RWPE2 (cell line): ENCODE measurements at regions not wholly inside any gene's neighbourhood (a gene's known extent, or its start where the extent isn't known, plus 50 kb on each side); places are given as distances from the start of the nearest gene placed in this dataset.

ENCODE experiments used
- ATAC-seq: fragments of 200-7000 bp; cut with Tn5 transposase; 3 replicates; pipeline ENCODE4 v1.9.1; 2021; ENCODE audit warnings: low read depth
- DNase-seq: peaks from one replicate; pipeline ENCODE4 v3.0.0-alpha.2; 2020; ENCODE audit warnings: low spot score
- H3K27ac ChIP-seq: fragments of 450-650 bp; 2 replicates; pipeline ENCODE4 v1.5.1; 2017; ENCODE audit warnings: mild to moderate bottlenecking; ENCODE audit not compliant: poor library complexity, severe bottlenecking
- H3K27me3 ChIP-seq: fragments of 250-450 bp; sonication (Bioruptor Pico); 2 replicates; pipeline ENCODE4 v1.5.1; 2021; ENCODE audit warnings: mild to moderate bottlenecking, moderate library complexity; ENCODE audit not compliant: insufficient read depth, poor library complexity, severe bottlenecking
- H3K36me3 ChIP-seq: fragments of 250-450 bp; sonication (Bioruptor Pico); 2 replicates; pipeline ENCODE4 v1.5.1; 2020; ENCODE audit warnings: low read depth, mild to moderate bottlenecking, moderate library complexity
- H3K4me1 ChIP-seq: fragments of 250-450 bp; sonication (Bioruptor Pico); 2 replicates; pipeline ENCODE4 v1.5.1; 2021; ENCODE audit warnings: mild to moderate bottlenecking, moderate library complexity; ENCODE audit not compliant: insufficient read depth, poor library complexity, severe bottlenecking
- H3K4me3 ChIP-seq: fragments of 250-450 bp; sonication (Bioruptor Pico); 2 replicates; pipeline ENCODE4 v1.5.1; 2021; ENCODE audit warnings: mild to moderate bottlenecking, moderate library complexity; ENCODE audit not compliant: severe bottlenecking
- H3K9me3 ChIP-seq: fragments of 250-450 bp; sonication (Bioruptor Pico); 2 replicates; pipeline ENCODE4 v1.5.1; 2021; ENCODE audit warnings: mild to moderate bottlenecking, moderate library complexity; ENCODE audit not compliant: severe bottlenecking
- CTCF ChIP-seq: fragments of 450-650 bp; IDR thresholded peaks from one replicate; pipeline ENCODE4 v1.5.1; 2017; ENCODE audit warnings: mild to moderate bottlenecking, moderate library complexity; ENCODE audit not compliant: poor library complexity, severe bottlenecking

GRCh38 chr16:59216291-59216690 is 482.2 kb upstream of the GOT2 start:
- Histone ChIP-seq H3K4me3 (no peak overlapping the region), H3K27me3 (peaks cover 7% of the 10 kb centered on the region), H3K36me3 (no peaks in the 10 kb centered on the region), H3K9me3 (no peaks in the 10 kb centered on the region), H3K4me1 (no peaks in the 10 kb centered on the region), H3K27ac (no peak overlapping the region)
- ATAC-seq = no peak
- TF ChIP-seq CTCF = no peak
- no peak for DNase-seq

- ATAC-seq = no peak
- H3K4me3 ChIP-seq = no peak overlapping the region
- peaks cover 7% of the 10 kb centered on the region for H3K27me3 ChIP-seq
- no peaks in the 10 kb centered on the region for H3K4me1 ChIP-seq
- H3K36me3 ChIP-seq = no peaks in the 10 kb centered on the region
- H3K27ac ChIP-seq = no peak overlapping the region
- TF ChIP-seq CTCF = no peak
- no peak for DNase-seq
- no peaks in the 10 kb centered on the region for H3K9me3 ChIP-seq
These were observed 480.3 kb upstream of the GOT2 start for GRCh38 chr16:59214455-59214854.

GRCh38 chr16:59213952-59214351 is 479.8 kb upstream of the GOT2 start:
- DNase-seq = no peak
- Histone ChIP-seq H3K27me3 (peaks cover 7% of the 10 kb centered on the region), H3K4me3 (no peak overlapping the region), H3K9me3 (no peaks in the 10 kb centered on the region), H3K36me3 (no peaks in the 10 kb centered on the region), H3K27ac (no peak overlapping the region), H3K4me1 (no peaks in the 10 kb centered on the region)
- no peak for TF ChIP-seq CTCF
- no peak for ATAC-seq

- H3K4me1 ChIP-seq = no peaks in the 10 kb centered on the region
- no peak for DNase-seq
- no peak for ATAC-seq
- peaks cover 7% of the 10 kb centered on the region for H3K27me3 ChIP-seq
- no peak for TF ChIP-seq CTCF
- no peaks in the 10 kb centered on the region for H3K9me3 ChIP-seq
- H3K36me3 ChIP-seq = no peaks in the 10 kb centered on the region
- H3K27ac ChIP-seq = no peak overlapping the region
- H3K4me3 ChIP-seq = no peak overlapping the region
These were observed 478.4 kb upstream of the GOT2 start for GRCh38 chr16:59212492-59213024.

GRCh38 chr16:59210955-59211541 is 476.9 kb upstream of the GOT2 start:
- no peak for TF ChIP-seq CTCF
- Histone ChIP-seq H3K4me3 (no peak overlapping the region), H3K9me3 (no peaks in the 10 kb centered on the region), H3K36me3 (no peaks in the 10 kb centered on the region), H3K27ac (no peak overlapping the region), H3K4me1 (no peaks in the 10 kb centered on the region), H3K27me3 (peaks cover 7% of the 10 kb centered on the region)
- ATAC-seq (peak; percentile 50), DNase-seq (no peak)
